Right lobe of liver (tissue), 4 donors: ENCODE measurements at regions not wholly inside any gene's neighbourhood (a gene's known extent, or its start where the extent isn't known, plus 50 kb on each side); places are given as distances from the start of the nearest gene placed in this dataset.

Experiments
- CTCF ChIP-seq, 4 donors: fragments of 200-600 bp in 3 of 4; fragments of 450-650 bp in 1 of 4; IDR thresholded peaks; one replicate each; pipeline versions ENCODE4 v1.5.1 to v1.8.0; 2016 to 2022; ENCODE audit warnings: antibody characterized with exemption in 4 of 4, mild to moderate bottlenecking in 2 of 4
- POLR2A ChIP-seq: fragments of 450-650 bp; IDR thresholded peaks from one replicate; pipeline ENCODE4 v1.6.1; 2017; ENCODE audit warnings: antibody characterized with exemption, mild to moderate bottlenecking
- donor health status: DM: no; HTN: no; CAD: no.
- donor health status: DM: no; HTN: no; CAD: no.
- donor health status: DM: no; HTN: yes; CAD: no.

- TF ChIP-seq POLR2A (no peak), CTCF (IDR thresholded peaks at IDR 0.05) (no peak)
Observed at GRCh38 chr6:54633601-54634000, 213.0 kb upstream of the FAM83B start.
